HL-60 (cell line): ENCODE measurements at regions not wholly inside any gene's neighbourhood (a gene's known extent, or its start where the extent isn't known, plus 50 kb on each side); places are given as distances from the start of the nearest gene placed in this dataset.

Experiments used
- GABPA ChIP-seq: IDR thresholded peaks from 2 replicates; pipeline ENCODE4 v1.6.1; 2012; ENCODE audit warnings: low read depth
- POLR2AphosphoS5 ChIP-seq: IDR thresholded peaks from 2 replicates; pipeline ENCODE4 v1.6.1; 2012; ENCODE audit warnings: low read depth
- SPI1 ChIP-seq: IDR thresholded peaks from 2 replicates; pipeline ENCODE4 v1.6.1; 2012; ENCODE audit warnings: low read depth, mild to moderate bottlenecking, borderline replicate concordance
- TF ChIP-seq, protein P1 (sequence below): IDR thresholded peaks from one replicate; pipeline ENCODE4 v1.5.1; 2011; ENCODE audit warnings: low read length, control low read depth, inconsistent platforms; ENCODE audit not compliant: insufficient read depth
- TF ChIP-seq, protein P2 (sequence below): IDR thresholded peaks from 2 replicates; pipeline ENCODE4 v1.6.1; 2012; ENCODE audit warnings: low read depth; ENCODE audit not compliant: insufficient replicate concordance

- TF ChIP-seq, protein P1, sequence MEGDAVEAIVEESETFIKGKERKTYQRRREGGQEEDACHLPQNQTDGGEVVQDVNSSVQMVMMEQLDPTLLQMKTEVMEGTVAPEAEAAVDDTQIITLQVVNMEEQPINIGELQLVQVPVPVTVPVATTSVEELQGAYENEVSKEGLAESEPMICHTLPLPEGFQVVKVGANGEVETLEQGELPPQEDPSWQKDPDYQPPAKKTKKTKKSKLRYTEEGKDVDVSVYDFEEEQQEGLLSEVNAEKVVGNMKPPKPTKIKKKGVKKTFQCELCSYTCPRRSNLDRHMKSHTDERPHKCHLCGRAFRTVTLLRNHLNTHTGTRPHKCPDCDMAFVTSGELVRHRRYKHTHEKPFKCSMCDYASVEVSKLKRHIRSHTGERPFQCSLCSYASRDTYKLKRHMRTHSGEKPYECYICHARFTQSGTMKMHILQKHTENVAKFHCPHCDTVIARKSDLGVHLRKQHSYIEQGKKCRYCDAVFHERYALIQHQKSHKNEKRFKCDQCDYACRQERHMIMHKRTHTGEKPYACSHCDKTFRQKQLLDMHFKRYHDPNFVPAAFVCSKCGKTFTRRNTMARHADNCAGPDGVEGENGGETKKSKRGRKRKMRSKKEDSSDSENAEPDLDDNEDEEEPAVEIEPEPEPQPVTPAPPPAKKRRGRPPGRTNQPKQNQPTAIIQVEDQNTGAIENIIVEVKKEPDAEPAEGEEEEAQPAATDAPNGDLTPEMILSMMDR: no peak
- TF ChIP-seq POLR2AphosphoS5 (no peak), SPI1 (no peak), GABPA (no peak)
- TF ChIP-seq, protein P2, sequence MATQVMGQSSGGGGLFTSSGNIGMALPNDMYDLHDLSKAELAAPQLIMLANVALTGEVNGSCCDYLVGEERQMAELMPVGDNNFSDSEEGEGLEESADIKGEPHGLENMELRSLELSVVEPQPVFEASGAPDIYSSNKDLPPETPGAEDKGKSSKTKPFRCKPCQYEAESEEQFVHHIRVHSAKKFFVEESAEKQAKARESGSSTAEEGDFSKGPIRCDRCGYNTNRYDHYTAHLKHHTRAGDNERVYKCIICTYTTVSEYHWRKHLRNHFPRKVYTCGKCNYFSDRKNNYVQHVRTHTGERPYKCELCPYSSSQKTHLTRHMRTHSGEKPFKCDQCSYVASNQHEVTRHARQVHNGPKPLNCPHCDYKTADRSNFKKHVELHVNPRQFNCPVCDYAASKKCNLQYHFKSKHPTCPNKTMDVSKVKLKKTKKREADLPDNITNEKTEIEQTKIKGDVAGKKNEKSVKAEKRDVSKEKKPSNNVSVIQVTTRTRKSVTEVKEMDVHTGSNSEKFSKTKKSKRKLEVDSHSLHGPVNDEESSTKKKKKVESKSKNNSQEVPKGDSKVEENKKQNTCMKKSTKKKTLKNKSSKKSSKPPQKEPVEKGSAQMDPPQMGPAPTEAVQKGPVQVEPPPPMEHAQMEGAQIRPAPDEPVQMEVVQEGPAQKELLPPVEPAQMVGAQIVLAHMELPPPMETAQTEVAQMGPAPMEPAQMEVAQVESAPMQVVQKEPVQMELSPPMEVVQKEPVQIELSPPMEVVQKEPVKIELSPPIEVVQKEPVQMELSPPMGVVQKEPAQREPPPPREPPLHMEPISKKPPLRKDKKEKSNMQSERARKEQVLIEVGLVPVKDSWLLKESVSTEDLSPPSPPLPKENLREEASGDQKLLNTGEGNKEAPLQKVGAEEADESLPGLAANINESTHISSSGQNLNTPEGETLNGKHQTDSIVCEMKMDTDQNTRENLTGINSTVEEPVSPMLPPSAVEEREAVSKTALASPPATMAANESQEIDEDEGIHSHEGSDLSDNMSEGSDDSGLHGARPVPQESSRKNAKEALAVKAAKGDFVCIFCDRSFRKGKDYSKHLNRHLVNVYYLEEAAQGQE: no peak
Measured at GRCh38 chr4:82047731-82048130, 326.1 kb downstream of the HNRNPD start.
